ENCODE measurements at regions not wholly inside any gene's neighbourhood (a gene's known extent, or its start where the extent isn't known, plus 50 kb on each side); places are given as distances from the start of the nearest gene placed in this dataset.

DNA sequence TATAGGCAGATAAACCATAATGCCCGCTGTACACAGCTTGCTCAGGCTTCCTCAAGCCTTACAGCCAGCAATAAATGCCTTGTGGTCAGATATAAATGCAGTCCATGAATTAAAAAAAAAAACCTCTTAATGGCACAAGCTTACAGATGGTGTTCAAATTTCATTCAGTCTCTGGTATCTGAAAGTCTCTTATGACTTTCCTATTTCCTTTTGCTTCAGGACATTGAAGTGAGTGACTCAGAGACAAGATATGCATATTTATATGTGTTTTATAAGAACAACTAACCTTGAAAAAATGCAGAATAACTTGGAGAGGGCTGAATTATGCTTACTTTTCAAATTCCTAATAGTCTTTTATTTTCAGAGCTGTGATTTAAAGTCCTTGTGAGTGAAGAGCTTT, 426.9 kb upstream of the MIS18BP1 start:
- TF ChIP-seq, protein P1, sequence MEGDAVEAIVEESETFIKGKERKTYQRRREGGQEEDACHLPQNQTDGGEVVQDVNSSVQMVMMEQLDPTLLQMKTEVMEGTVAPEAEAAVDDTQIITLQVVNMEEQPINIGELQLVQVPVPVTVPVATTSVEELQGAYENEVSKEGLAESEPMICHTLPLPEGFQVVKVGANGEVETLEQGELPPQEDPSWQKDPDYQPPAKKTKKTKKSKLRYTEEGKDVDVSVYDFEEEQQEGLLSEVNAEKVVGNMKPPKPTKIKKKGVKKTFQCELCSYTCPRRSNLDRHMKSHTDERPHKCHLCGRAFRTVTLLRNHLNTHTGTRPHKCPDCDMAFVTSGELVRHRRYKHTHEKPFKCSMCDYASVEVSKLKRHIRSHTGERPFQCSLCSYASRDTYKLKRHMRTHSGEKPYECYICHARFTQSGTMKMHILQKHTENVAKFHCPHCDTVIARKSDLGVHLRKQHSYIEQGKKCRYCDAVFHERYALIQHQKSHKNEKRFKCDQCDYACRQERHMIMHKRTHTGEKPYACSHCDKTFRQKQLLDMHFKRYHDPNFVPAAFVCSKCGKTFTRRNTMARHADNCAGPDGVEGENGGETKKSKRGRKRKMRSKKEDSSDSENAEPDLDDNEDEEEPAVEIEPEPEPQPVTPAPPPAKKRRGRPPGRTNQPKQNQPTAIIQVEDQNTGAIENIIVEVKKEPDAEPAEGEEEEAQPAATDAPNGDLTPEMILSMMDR (IDR thresholded peaks at IDR 0.05; ENCODE audit: borderline replicate concordance, extremely low read depth, low read length, poor library complexity, severe bottlenecking): no peak
- no peak for TF ChIP-seq EZH2 (IDR thresholded peaks at IDR 0.05; ENCODE audit: borderline replicate concordance, low read depth, low read length, severe bottlenecking)
